ENCODE measurements at regions not wholly inside any gene's neighbourhood (a gene's known extent, or its start where the extent isn't known, plus 50 kb on each side); places are given as distances from the start of the nearest gene placed in this dataset.

DNA sequence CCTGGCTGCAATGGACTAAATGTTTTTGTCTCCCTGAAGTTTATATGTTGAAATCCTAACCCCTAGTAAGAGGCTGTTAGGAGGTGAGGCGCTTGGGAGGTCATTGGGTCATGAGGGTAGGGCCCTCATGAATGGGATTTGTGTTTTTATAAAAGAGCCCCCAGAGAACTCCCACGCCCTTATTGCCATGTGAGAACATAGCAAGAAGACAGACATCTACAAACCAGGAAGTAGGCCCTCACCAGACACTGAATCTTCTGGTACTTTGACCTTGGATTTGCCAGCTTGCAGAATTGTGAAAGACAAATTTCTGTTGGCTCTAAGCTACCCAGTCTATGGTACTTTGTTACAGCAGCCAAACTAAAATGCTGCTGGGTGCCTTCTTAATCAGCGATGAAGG, 96.1 kb upstream of the SPATA13 start:
- 93 to 97% methylated on average over 3 of the region's 3 CpGs for WGBS, 2 donors
- TF ChIP-seq, protein P1, sequence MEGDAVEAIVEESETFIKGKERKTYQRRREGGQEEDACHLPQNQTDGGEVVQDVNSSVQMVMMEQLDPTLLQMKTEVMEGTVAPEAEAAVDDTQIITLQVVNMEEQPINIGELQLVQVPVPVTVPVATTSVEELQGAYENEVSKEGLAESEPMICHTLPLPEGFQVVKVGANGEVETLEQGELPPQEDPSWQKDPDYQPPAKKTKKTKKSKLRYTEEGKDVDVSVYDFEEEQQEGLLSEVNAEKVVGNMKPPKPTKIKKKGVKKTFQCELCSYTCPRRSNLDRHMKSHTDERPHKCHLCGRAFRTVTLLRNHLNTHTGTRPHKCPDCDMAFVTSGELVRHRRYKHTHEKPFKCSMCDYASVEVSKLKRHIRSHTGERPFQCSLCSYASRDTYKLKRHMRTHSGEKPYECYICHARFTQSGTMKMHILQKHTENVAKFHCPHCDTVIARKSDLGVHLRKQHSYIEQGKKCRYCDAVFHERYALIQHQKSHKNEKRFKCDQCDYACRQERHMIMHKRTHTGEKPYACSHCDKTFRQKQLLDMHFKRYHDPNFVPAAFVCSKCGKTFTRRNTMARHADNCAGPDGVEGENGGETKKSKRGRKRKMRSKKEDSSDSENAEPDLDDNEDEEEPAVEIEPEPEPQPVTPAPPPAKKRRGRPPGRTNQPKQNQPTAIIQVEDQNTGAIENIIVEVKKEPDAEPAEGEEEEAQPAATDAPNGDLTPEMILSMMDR (IDR thresholded peaks at IDR 0.05) = no peak
- no peak for TF ChIP-seq POLR2A (IDR thresholded peaks at IDR 0.05)
- no peak for DNase-seq (ENCODE audit: low spot score in 2 of 2)
- intact Hi-C loops (cut with DNase I; ENCODE audit: low total_unique reads) = no loop called here
- H3K4me3 ChIP-seq (ENCODE audit: low read depth, poor library complexity, severe bottlenecking) = no peak overlapping the region

DNA sequence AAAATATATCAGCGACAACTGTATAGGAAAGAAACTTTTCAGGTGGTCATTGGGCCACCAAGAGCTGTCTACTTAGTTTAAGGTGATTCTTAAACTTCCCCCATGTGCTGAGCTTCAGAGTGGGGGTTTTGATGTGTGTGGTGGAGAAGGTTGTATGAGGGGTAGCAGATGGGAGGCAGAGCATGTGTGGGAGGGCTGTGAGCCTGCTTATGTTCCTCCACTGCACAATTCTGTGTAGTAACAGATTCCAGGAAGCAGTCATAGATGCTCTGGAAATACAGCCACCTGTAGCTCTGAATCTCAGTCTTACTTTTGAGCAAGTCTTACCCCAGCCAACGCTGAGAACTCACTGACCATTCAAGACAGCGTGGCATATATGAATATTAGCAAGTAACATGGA, 95.3 kb upstream of the SPATA13 start:
- DNase-seq (ENCODE audit: low spot score in 2 of 2) = no peak
- intact Hi-C loops (cut with DNase I; ENCODE audit: low total_unique reads) = no loop called here
- WGBS, 2 donors = 65 to 66% methylated on average over 3 of the region's 3 CpGs
- no peak overlapping the region for H3K4me3 ChIP-seq (ENCODE audit: low read depth, poor library complexity, severe bottlenecking)
- no peak for TF ChIP-seq POLR2A (IDR thresholded peaks at IDR 0.05)
- TF ChIP-seq, protein P1 (IDR thresholded peaks at IDR 0.05) = no peak

DNA sequence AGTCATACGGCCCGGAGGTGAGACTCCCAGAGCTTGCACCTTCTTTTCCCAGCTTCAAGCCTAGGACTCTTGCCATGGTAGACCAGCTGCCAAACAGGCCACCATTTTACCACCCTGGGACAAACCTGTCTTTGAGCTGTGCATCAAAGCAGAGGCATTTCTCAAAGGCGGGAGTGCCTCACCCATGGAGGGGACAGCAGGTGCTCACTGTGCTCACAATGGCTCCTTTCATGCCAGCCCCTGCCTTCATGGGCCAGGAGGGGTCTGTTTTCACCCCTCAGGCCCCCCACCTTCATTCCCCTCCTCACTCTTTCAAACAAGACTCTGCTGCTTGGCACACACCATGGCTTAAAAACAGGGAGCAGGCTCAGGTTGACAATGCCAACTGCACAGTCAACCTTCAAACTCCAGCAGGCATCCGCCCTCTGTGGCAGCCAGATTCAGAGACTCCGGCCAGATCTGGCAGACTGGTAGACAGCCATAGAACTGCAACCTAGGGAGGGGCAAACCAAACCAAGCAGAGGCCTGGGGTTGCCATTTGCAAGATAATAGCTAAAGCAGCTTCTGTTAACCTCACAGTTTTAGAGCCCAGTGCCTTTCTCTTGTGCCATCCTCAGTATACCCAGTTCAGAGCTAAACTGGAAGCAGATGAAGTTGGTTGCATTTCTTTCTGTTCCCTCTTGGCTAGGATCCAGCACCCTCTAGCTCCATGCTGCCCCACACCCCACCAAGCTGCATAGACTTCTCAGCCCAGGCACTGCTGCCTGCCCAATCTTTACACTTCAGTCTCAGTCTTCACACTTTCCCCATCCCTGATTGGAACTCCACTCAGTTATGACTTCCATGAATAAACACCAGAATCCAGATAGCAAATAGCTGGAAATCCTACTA, 93.9 kb upstream of the SPATA13 start:
- TF ChIP-seq POLR2A (IDR thresholded peaks at IDR 0.05) = no peak
- TF ChIP-seq, protein P1 (IDR thresholded peaks at IDR 0.05) = no peak
- no peak for DNase-seq (ENCODE audit: low spot score in 2 of 2)
- H3K4me3 ChIP-seq (ENCODE audit: low read depth, poor library complexity, severe bottlenecking) = no peak overlapping the region
- intact Hi-C loops (cut with DNase I; ENCODE audit: low total_unique reads) = no loop called here
- 79 to 80% methylated on average over 5 of the region's 5 CpGs for WGBS, 2 donors

DNA sequence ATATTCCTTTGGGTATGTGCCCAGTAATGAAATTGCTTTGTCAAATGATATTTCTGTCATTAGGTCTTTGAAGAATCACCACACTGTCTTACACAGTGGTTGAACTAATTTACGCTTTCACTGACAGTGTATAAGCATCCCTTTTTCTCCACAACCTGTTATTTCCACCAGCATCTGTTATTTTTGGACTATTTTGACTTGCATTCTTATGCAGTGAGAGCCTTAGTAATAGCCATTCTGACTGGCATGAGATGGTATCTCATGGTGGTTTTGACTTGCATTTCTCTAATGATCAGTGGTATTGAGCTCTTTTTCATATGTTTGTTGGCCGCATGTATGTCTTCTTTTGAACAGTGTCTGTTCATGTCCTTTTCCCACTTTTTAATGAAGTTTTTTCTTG, 92.0 kb upstream of the SPATA13 start:
- H3K4me3 ChIP-seq (ENCODE audit: low read depth, poor library complexity, severe bottlenecking) = no peak overlapping the region
- no peak for DNase-seq (ENCODE audit: low spot score in 2 of 2)
- TF ChIP-seq POLR2A (IDR thresholded peaks at IDR 0.05) = no peak
- TF ChIP-seq, protein P1 (IDR thresholded peaks at IDR 0.05) = no peak
- WGBS, 2 donors = 85 to 88% methylated on average over 2 of the region's 2 CpGs
- intact Hi-C loops (cut with DNase I; ENCODE audit: low total_unique reads) = no loop called here

DNA sequence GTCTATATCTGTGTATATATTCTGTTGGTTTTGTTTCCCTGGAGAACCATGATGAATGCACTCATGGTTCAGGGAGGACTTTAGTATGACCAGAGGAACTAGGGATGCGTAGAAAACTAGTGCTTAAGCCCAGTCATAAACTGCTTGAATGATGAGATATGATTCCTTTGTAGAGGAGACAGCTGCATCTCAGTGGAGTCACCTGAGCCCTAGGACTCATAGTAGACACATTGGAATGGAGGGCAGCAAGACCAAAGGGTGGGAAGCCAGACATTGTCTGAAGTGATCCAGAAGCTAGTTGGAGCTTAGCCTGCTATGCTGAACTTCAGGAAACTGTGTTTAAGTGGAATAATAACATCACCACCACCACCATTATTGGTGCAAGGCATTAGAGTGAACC, 89.5 kb upstream of the SPATA13 start:
- DNase-seq (ENCODE audit: low spot score in 2 of 2) = no peak
- intact Hi-C loops (cut with DNase I; ENCODE audit: low total_unique reads) = no loop called here
- no peak for TF ChIP-seq POLR2A (IDR thresholded peaks at IDR 0.05)
- TF ChIP-seq, protein P1 (IDR thresholded peaks at IDR 0.05) = no peak

More for the DNA sequence above, 89.5 kb upstream of the SPATA13 start:
- no peak overlapping the region for H3K4me3 ChIP-seq (ENCODE audit: low read depth, poor library complexity, severe bottlenecking)
- WGBS, 2 donors = 94% methylated on average over 1 of the region's 1 CpG
